ENCODE measurements at regions not wholly inside any gene's neighbourhood (a gene's known extent, or its start where the extent isn't known, plus 50 kb on each side); places are given as distances from the start of the nearest gene placed in this dataset.

DNA sequence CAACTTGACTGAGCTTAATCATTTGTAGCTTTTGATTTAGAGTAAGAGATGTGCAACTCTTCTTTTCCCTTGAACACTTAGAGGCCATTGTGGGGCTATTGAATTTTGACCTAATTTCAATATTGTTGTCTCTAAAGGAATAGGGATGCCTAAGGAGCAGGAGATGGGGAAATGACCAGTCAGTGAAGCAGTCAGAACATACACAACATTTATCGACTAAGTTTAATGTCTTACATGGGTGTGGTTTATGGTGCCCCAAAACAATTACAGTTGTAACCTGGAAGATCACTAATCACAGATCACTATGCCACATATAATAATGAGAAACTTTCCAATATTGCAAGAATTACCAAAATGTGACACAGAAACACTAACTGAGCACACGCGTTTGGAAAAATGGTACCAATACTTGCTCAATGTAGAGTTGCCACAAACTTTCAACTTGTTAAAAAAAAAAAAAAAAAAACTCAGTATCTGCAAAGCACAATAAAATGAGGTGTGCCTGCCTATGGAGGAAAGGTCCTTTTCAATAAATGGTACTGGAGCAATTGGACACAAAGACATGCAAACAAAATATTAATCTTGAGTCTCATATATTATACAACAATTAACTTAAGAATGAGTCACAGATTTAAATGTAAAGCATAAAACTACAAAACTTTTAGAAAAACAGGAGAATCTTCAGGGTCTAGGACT is 189.6 kb upstream of the RAD23B start:
- no peaks in the 10 kb centered on the region; the same call in 1 of the 2 replicates for H3K4me1 ChIP-seq

DNA sequence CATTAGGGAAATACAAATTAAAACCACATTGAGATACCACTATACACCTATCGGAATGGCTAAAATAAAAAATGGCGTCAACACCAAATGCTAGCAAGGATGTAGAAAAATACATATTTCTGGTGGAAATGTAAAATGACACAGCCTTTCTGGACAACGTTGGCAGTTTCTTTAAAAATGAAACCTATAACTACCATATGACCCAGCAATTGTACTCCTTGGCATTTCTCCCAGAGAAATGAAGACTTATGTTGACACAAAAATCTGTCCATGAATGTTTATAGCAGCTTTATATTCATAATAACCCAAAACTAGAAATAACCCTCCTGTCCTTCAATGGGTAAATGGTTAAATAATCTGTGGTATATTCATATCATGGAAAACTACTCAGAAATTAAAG is 188.7 kb upstream of the RAD23B start:
- H3K4me2 ChIP-seq = no peak overlapping the region
- no peak overlapping the region for H3K27ac ChIP-seq
- no peaks in the 10 kb centered on the region; the same call in 1 of the 2 replicates for H3K4me1 ChIP-seq
- TF ChIP-seq Cebpa-rat (IDR thresholded peaks at IDR 0.05) = no peak
- H3K27me3 ChIP-seq = no peaks in the 10 kb centered on the region
- H4K20me1 ChIP-seq = no peaks in the 10 kb centered on the region
- no peak overlapping the region for H3K9ac ChIP-seq
- H3K9me3 ChIP-seq = no peaks in the 10 kb centered on the region
- H3K4me3 ChIP-seq = no peak overlapping the region
- no peaks in the 10 kb centered on the region for H3K36me3 ChIP-seq

More for the DNA sequence above, 189.6 kb upstream of the RAD23B start:
- Histone ChIP-seq H3K4me2 (no peak overlapping the region), H3K36me3 (no peaks in the 10 kb centered on the region), H3K9ac (no peak overlapping the region), H3K4me3 (no peak overlapping the region), H3K27ac (no peak overlapping the region), H4K20me1 (no peaks in the 10 kb centered on the region), H3K9me3 (no peaks in the 10 kb centered on the region), H3K27me3 (no peaks in the 10 kb centered on the region)
- no peak for TF ChIP-seq Cebpa-rat (IDR thresholded peaks at IDR 0.05)

DNA sequence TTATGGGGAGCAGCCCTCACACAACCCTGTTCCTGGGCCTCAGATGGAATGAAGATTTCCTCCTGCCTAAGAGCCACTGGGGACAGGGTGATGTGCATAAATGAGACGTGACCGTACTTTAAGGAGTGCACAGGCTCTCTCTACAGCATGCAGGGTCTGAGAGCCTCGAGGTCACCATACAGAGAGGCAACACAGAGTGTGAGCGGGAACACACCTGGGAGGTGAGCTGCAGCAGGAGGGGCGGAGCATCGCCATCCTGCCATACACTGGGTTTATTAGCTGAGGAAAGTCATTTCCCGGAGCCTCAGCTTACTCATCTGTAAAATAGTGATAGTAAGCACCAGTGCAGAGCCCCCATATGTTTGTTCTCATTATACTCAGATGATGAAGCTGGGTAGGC is 182.5 kb upstream of the RAD23B start:
- Histone ChIP-seq H3K4me2 (no peak overlapping the region), H3K9me3 (no peaks in the 10 kb centered on the region), H3K9ac (no peak overlapping the region), H3K4me3 (no peak overlapping the region), H3K36me3 (no peaks in the 10 kb centered on the region), H3K27me3 (no peaks in the 10 kb centered on the region), H3K27ac (no peak overlapping the region), H3K4me1 (no peaks in the 10 kb centered on the region; the same call in 1 of the 2 replicates), H4K20me1 (no peaks in the 10 kb centered on the region)
- TF ChIP-seq Cebpa-rat (IDR thresholded peaks at IDR 0.05) = no peak

DNA sequence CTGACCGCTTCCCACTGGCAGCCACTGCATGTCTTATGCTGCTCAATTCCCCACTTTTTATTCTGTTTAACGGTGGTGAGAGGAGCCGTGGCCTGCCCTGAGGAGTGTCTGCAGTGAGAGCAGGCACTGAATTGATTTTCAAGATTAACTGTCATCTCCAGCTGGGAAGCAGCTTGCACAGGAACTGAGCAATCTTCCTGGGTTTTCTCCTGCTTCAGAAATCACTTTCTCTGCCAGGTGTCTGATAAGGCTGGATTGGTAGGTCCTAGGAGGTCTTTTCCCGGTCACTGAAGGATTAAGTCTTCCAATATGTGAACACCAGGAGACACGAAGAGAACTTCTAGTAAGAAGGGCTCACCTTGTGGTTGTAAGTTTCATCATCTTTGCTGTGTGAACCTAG is 181.1 kb upstream of the RAD23B start:
- Histone ChIP-seq H3K4me3 (no peak overlapping the region), H4K20me1 (no peaks in the 10 kb centered on the region), H3K27me3 (no peaks in the 10 kb centered on the region), H3K4me2 (no peak overlapping the region), H3K4me1 (no peaks in the 10 kb centered on the region), H3K9me3 (no peaks in the 10 kb centered on the region), H3K36me3 (no peaks in the 10 kb centered on the region), H3K27ac (no peak overlapping the region), H3K9ac (no peak overlapping the region)
- no peak for TF ChIP-seq Cebpa-rat (IDR thresholded peaks at IDR 0.05)

DNA sequence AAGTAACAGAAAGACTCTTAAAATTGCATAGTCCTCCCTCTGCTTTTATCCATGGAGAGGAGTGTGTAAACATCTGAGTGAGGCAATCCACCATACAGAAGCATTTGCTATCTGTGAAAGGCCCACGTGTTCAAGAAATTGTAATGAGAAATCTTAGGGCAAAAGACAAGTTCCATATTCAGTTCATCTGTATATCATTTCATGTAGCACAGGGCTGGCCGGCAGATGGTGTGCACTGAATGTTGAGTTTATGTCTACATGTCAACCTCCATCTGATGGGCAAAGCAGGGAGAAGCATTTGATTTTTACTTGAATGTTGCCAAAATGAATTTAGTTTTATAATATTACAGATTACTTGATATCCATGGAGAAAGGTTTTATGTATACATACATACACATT is 179.5 kb upstream of the RAD23B start:
- no peak for TF ChIP-seq Cebpa-rat (IDR thresholded peaks at IDR 0.05)
- Histone ChIP-seq H3K4me1 (no peaks in the 10 kb centered on the region), H3K4me3 (no peak overlapping the region), H3K9ac (no peak overlapping the region), H3K4me2 (no peak overlapping the region), H3K36me3 (no peaks in the 10 kb centered on the region), H4K20me1 (no peaks in the 10 kb centered on the region), H3K27ac (no peak overlapping the region), H3K9me3 (no peaks in the 10 kb centered on the region), H3K27me3 (no peaks in the 10 kb centered on the region)

DNA sequence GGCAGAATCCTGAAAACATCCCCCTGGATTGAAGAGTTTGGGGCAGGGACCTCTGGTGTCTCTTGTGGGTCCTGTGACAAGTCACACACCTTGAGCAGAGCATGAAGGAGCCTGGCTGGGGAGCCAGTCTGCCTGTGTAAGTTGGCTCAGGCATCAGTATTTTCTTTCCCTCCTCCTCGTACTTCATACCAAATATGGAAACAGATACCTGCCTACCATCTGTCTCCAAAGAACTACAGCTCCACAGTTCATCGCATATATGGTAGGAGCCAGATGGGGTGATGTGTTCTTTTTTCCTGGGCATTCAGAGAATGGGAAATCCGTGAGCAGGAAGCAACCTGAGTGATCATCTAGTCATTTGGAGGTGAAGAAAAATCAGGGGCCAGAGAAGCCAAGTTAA is 177.3 kb upstream of the RAD23B start:
- H3K27me3 ChIP-seq = no peaks in the 10 kb centered on the region
- H3K27ac ChIP-seq = no peak overlapping the region
- H3K4me3 ChIP-seq = no peak overlapping the region
- H3K9ac ChIP-seq = no peak overlapping the region
- H4K20me1 ChIP-seq = no peaks in the 10 kb centered on the region
- TF ChIP-seq Cebpa-rat (IDR thresholded peaks at IDR 0.05) = no peak
- H3K4me1 ChIP-seq = no peaks in the 10 kb centered on the region
- no peak overlapping the region for H3K4me2 ChIP-seq
- no peaks in the 10 kb centered on the region for H3K9me3 ChIP-seq
- H3K36me3 ChIP-seq = no peaks in the 10 kb centered on the region

DNA sequence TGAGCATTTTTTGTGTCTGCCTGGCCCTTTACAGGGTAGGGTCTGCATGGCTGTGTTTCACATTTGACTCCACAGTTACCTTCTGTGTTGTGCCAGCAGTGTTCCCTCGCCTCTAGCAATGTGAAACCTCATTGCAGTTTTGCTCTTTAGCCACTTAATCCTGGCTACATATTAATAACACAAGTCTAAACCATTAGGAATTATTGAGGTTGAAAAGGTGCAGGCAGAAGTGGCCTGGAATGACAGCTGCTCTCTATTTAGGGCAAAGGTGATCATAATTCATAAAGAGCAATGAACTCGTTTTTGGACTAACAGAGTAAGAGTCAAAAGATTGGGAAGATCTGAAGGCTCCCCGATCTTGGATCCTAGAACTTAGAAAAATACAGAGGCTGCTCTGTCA is 176.7 kb upstream of the RAD23B start:
- Histone ChIP-seq H3K27me3 (no peaks in the 10 kb centered on the region), H3K9ac (no peak overlapping the region), H3K27ac (no peak overlapping the region), H3K9me3 (no peaks in the 10 kb centered on the region), H3K4me3 (no peak overlapping the region), H3K36me3 (no peaks in the 10 kb centered on the region), H3K4me1 (no peaks in the 10 kb centered on the region), H3K4me2 (no peak overlapping the region), H4K20me1 (no peaks in the 10 kb centered on the region)
- TF ChIP-seq Cebpa-rat (IDR thresholded peaks at IDR 0.05) = no peak

DNA sequence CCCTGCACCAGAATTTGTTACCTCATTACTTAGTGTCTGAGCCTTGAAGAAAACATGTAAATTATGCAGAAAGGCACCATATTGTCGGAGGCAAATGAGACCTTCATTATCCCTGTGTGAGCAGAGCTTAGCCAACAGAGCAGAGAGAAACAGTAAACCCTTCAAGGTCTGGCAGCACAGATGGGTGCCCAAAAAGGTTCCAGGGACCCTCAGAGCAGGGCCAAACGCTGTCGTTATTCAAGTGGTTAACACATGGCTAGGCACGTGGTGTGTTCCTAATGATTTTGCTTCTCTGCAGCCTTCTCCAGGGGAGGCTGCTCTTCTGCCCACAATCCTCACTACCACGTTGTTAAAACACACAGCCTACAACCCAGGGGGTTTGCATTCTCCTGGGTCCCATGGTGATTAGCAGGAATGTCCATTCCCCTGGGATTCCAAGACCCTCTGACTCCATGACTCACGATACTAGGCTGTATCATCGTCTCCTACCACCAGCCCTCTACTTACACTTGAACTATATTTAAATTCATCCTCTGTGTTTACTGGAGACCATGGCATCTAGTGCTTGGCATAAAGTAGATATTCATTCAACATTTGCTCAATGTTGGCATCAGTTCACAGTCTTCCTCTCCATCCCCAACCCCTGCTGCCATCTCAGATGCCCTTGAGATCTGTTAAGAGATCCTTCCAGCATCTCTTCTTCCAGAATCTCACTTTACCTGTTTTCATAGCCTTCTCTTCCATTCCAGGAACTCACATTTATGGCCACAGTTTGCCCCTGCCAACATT is 174.5 kb upstream of the RAD23B start:
- Histone ChIP-seq H4K20me1 (no peaks in the 10 kb centered on the region), H3K36me3 (no peaks in the 10 kb centered on the region), H3K9me3 (no peaks in the 10 kb centered on the region), H3K27me3 (no peaks in the 10 kb centered on the region), H3K4me3 (no peak overlapping the region), H3K4me2 (no peak overlapping the region), H3K27ac (no peak overlapping the region), H3K9ac (no peak overlapping the region), H3K4me1 (no peaks in the 10 kb centered on the region)
- TF ChIP-seq Cebpa-rat (IDR thresholded peaks at IDR 0.05) = no peak

DNA sequence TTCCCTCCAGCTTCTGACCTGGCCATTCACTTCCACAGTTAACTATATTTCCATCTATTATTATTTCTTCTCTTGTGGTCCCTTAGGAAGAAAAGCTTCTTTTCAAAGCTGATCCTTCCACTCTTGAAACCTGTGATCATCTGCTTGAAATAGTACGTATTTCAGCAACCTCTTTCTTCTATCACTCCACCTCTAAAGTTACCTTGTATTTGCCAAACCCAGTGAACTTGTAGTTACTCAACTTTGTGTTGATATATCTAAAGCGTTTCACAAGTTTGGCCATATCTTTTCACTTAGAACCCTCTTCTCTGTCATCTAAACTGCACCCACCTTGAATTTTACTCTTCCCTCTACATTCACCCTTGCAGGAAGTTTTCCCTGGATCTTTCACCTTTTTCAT is 173.8 kb upstream of the RAD23B start:
- no peaks in the 10 kb centered on the region for H3K4me1 ChIP-seq
- H3K27ac ChIP-seq = no peak overlapping the region
- H3K9me3 ChIP-seq = no peaks in the 10 kb centered on the region
- no peak for TF ChIP-seq Cebpa-rat (IDR thresholded peaks at IDR 0.05)
- H3K36me3 ChIP-seq = no peaks in the 10 kb centered on the region
- H3K27me3 ChIP-seq = no peaks in the 10 kb centered on the region
- H3K4me3 ChIP-seq = no peak overlapping the region
- H3K9ac ChIP-seq = no peak overlapping the region
- no peak overlapping the region for H3K4me2 ChIP-seq
- no peaks in the 10 kb centered on the region for H4K20me1 ChIP-seq

DNA sequence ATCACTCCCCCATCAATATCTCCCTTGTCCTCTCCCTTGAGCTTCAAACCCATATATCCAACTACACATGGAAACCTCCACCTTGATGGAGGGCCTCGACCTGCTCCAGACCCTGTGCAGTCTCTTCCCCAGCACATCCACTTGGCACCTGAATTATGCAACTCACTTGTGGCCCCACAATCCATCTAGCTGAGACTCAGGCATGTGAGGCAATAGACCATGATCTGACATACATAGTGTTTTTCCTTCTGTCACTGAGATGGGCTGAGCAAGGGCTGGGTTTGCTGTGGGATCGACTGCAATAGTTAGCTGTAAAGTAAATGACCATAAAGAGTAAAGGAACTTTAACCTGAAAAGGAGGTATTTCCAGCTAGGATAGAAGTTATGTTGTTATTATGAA is 172.9 kb upstream of the RAD23B start:
- no peak overlapping the region for H3K27ac ChIP-seq
- no peak overlapping the region for H3K9ac ChIP-seq
- no peaks in the 10 kb centered on the region for H3K27me3 ChIP-seq

More for the DNA sequence above, 172.9 kb upstream of the RAD23B start:
- Histone ChIP-seq H3K36me3 (no peaks in the 10 kb centered on the region), H4K20me1 (no peaks in the 10 kb centered on the region), H3K9me3 (no peaks in the 10 kb centered on the region), H3K4me3 (no peak overlapping the region), H3K4me2 (no peak overlapping the region), H3K4me1 (no peaks in the 10 kb centered on the region)
- no peak for TF ChIP-seq Cebpa-rat (IDR thresholded peaks at IDR 0.05)

All from BLaER1 (cell line).